Epidermal melanocyte (primary cell): ENCODE measurements at regions not wholly inside any gene's neighbourhood (a gene's known extent, or its start where the extent isn't known, plus 50 kb on each side); places are given as distances from the start of the nearest gene placed in this dataset.
"Not testable (repeated sequence)": the region's sequence is repeated elsewhere in the genome, so short reads cannot be mapped to it uniquely, and the experiment has no call there.

Experiments used
- DNase-seq: peaks from one replicate; pipeline ENCODE4 v3.0.0; 2011; ENCODE audit warnings: low spot score; ENCODE audit not compliant: insufficient read length

- no peak for DNase-seq
Measured at GRCh38 chr2:133624551-133624950, 56.3 kb upstream of the NCKAP5 start.

- no peak for DNase-seq
Measured at GRCh38 chr2:133627741-133628140, 59.5 kb upstream of the NCKAP5 start.

GRCh38 chr2:133633309-133633708, 65.0 kb upstream of the NCKAP5 start:
- DNase-seq: no peak

- no peak for DNase-seq
Measured at GRCh38 chr2:133633881-133634409, 65.7 kb upstream of the NCKAP5 start.

GRCh38 chr2:133635131-133635530, 66.9 kb upstream of the NCKAP5 start:
- DNase-seq: no peak

GRCh38 chr2:133636287-133636686, 68.0 kb upstream of the NCKAP5 start:
- no peak for DNase-seq

- DNase-seq: no peak
Measured at GRCh38 chr2:133640103-133640502, 71.8 kb upstream of the NCKAP5 start.

- no peak for DNase-seq
Measured at GRCh38 chr2:133641497-133641896, 73.2 kb upstream of the NCKAP5 start.

GRCh38 chr2:133641942-133642725, 73.9 kb upstream of the NCKAP5 start:
- no peak for DNase-seq

- DNase-seq: peak; percentile 48
Measured at GRCh38 chr2:133642791-133643191, 74.5 kb upstream of the NCKAP5 start.

- no peak for DNase-seq
Measured at GRCh38 chr2:133643863-133644262, 75.6 kb upstream of the NCKAP5 start.

GRCh38 chr2:133644846-133645245, 76.6 kb upstream of the NCKAP5 start:
- no peak for DNase-seq

- DNase-seq: not testable (repeated sequence)
Measured at GRCh38 chr2:133647386-133647785, 79.1 kb upstream of the NCKAP5 start.

- DNase-seq: no peak
Measured at GRCh38 chr2:133651861-133652260, 83.6 kb upstream of the NCKAP5 start.

- no peak for DNase-seq
Measured at GRCh38 chr2:133652398-133652797, 84.1 kb upstream of the NCKAP5 start.

- DNase-seq: no peak
Measured at GRCh38 chr2:133653056-133653455, 84.8 kb upstream of the NCKAP5 start.

- no peak for DNase-seq
Measured at GRCh38 chr2:133654949-133655348, 86.7 kb upstream of the NCKAP5 start.

GRCh38 chr2:133655610-133656009, 87.3 kb upstream of the NCKAP5 start:
- peak; percentile 34 for DNase-seq

GRCh38 chr2:133657591-133657990, 89.3 kb upstream of the NCKAP5 start:
- DNase-seq: no peak

GRCh38 chr2:133658020-133658903, 90.0 kb upstream of the NCKAP5 start:
- DNase-seq: no peak

- DNase-seq: no peak
Measured at GRCh38 chr2:133660510-133660909, 92.2 kb upstream of the NCKAP5 start.

- DNase-seq: no peak
Measured at GRCh38 chr2:133661392-133661791, 93.1 kb upstream of the NCKAP5 start.
